PC-3 (cell line): ENCODE measurements at regions not wholly inside any gene's neighbourhood (a gene's known extent, or its start where the extent isn't known, plus 50 kb on each side); places are given as distances from the start of the nearest gene placed in this dataset.

Source experiments
- ATAC-seq: fragments of 200-7000 bp; cut with Tn5 transposase; 2 replicates; pipeline ENCODE4 v1.9.1; 2020; ENCODE audit warnings: mild to moderate bottlenecking, moderate library complexity
- BruUV-seq: library from RNA; stranded (reverse); fragments of 400-500 nt; replicated peaks from 2 replicates; lab custom pipeline; 2021; lab: Mats Ljungman, UMichigan
- CTCF ChIA-PET: fragments of 300-600 bp; sonication (Branson Sonifier 250); formaldehyde crosslinking; loops from one replicate; lab custom pipeline; 2022; ENCODE audit warnings: antibody characterized with exemption; lab: Charles Lee
- POLR2A ChIA-PET: fragments of 300-600 bp; sonication (Branson Sonifier 250); formaldehyde crosslinking; loops from one replicate; lab custom pipeline; 2022; ENCODE audit warnings: antibody characterized with exemption; ENCODE audit not compliant: unreplicated experiment; lab: Charles Lee
- DNase-seq: peaks from one replicate; pipeline ENCODE4 v3.0.0-alpha.2; 2015
- H2AFZ ChIP-seq: fragments of 300-600 bp; sonication (generic); 2 replicates; pipeline ENCODE4 v1.6.0; 2016; ENCODE audit warnings: antibody characterized with exemption, low read length
- H3F3A ChIP-seq: fragments of 300-600 bp; sonication (generic); one replicate; pipeline ENCODE4 v1.6.0; 2017; ENCODE audit warnings: antibody characterized with exemption, low read length, control low read depth, mild to moderate bottlenecking; ENCODE audit not compliant: unreplicated experiment
- H3K27ac ChIP-seq: fragments of 300-600 bp; sonication (generic); 2 replicates; pipeline ENCODE4 v1.5.1; 2016; ENCODE audit warnings: mild to moderate bottlenecking, low read length
- H3K27me3 ChIP-seq: fragments of 300-600 bp; sonication (generic); 2 replicates; pipeline ENCODE4 v1.6.1; 2016; ENCODE audit warnings: low read length, mixed read lengths
- H3K36me3 ChIP-seq: fragments of 300-600 bp; sonication (generic); 2 replicates; pipeline ENCODE4 v1.6.1; 2016; ENCODE audit warnings: low read depth, mixed run types, low read length, mixed read lengths
- H3K4me1 ChIP-seq: fragments of 300-600 bp; sonication (generic); 2 replicates; pipeline ENCODE4 v1.5.1; 2016; ENCODE audit warnings: low read length; ENCODE audit not compliant: insufficient read depth
- H3K4me2 ChIP-seq: fragments of 300-600 bp; sonication (generic); 2 replicates; pipeline ENCODE4 v1.6.0; 2016; ENCODE audit warnings: low read length
- H3K4me3 ChIP-seq: fragments of 300-600 bp; sonication (generic); 2 replicates; pipeline ENCODE4 v1.5.1; 2016; ENCODE audit warnings: mild to moderate bottlenecking, low read length, mixed read lengths
- H3K79me2 ChIP-seq: fragments of 300-600 bp; sonication (generic); 2 replicates; pipeline ENCODE4 v1.6.1; 2017; ENCODE audit warnings: low read length, mixed read lengths
- H3K9ac ChIP-seq: fragments of 300-600 bp; sonication (generic); 2 replicates; pipeline ENCODE4 v1.6.0; 2016; ENCODE audit warnings: mild to moderate bottlenecking, low read length
- H3K9me2 ChIP-seq: fragments of 300-600 bp; sonication (generic); replicated peaks from 2 replicates; pipeline ENCODE4 v1.6.1; 2016; ENCODE audit warnings: mixed run types, low read length, mixed read lengths
- H3K9me3 ChIP-seq: fragments of 300-600 bp; sonication (generic); 2 replicates; pipeline ENCODE4 v1.6.1; 2016; ENCODE audit warnings: low read length, mixed read lengths
- H4K20me1 ChIP-seq: fragments of 300-600 bp; sonication (generic); 2 replicates; pipeline ENCODE4 v1.6.1; 2016; ENCODE audit warnings: low read length, mixed read lengths
- EZH2 ChIP-seq: fragments of 300-600 bp; sonication (generic); IDR thresholded peaks from one replicate; pipeline ENCODE4 v1.6.1; 2017; ENCODE audit warnings: antibody characterized with exemption, mild to moderate bottlenecking, low read length; ENCODE audit not compliant: unreplicated experiment
- EZH2phosphoT487 ChIP-seq: fragments of 300-600 bp; sonication (generic); IDR thresholded peaks from 2 replicates; pipeline ENCODE4 v1.6.1; 2018; ENCODE audit warnings: mild to moderate bottlenecking, antibody characterized with exemption, low read length, borderline replicate concordance
- intact Hi-C: fragments of 100-400 bp; cut with micrococcal nuclease; formaldehyde crosslinking; loops from 2 replicates; pipeline ENCODE4 v1.9.0; 2023
- TF ChIP-seq, protein P1 (sequence below): fragments of 300-600 bp; sonication (generic); conservative IDR thresholded peaks from 2 replicates; pipeline ENCODE4 v1.5.1; 2017; ENCODE audit warnings: antibody characterized with exemption, low read depth, mild to moderate bottlenecking, low read length

DNA sequence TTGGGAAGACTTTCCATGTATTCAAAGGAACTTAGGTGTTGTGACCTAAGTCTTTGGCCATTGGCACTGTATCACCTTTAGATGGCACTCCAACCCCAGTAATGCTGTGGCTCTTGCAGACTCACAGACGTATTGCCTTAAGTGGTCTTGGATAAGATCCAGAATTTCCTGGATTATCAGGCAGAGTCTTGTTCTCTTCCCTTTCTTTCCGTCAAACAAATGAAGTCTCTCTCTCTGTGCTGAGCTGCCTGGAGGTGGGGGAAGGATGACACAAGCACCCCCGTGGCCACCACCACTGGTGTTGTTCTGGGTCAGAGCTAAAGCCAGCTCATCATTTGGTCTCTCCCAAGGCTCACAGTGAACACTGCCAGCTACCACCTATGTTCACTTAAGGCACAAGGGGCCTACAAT, 789.9 kb upstream of the KIF2B start:
- Histone ChIP-seq H3K27ac (no peak overlapping the region), H3K79me2 (no peaks in the 10 kb centered on the region), H2AFZ (no peak overlapping the region), H3K9me3 (peaks cover 31% of the 10 kb centered on the region), H3K4me3 (no peak overlapping the region), H3K9ac (no peak overlapping the region), H3F3A (no peaks in the 10 kb centered on the region), H3K4me1 (no peaks in the 10 kb centered on the region), H3K36me3 (no peaks in the 10 kb centered on the region), H3K9me2 (no peaks in the 10 kb centered on the region), H4K20me1 (no peaks in the 10 kb centered on the region), H3K4me2 (no peak overlapping the region), H3K27me3 (no peaks in the 10 kb centered on the region)
- POLR2A ChIA-PET, result no interaction called here
- peak; percentile 60 for DNase-seq
- intact Hi-C loops, result no loop called here
- no TSS peak for BruUV-seq
- ATAC-seq, result no peak
- CTCF ChIA-PET, result no interaction called here
- TF ChIP-seq, protein P1, sequence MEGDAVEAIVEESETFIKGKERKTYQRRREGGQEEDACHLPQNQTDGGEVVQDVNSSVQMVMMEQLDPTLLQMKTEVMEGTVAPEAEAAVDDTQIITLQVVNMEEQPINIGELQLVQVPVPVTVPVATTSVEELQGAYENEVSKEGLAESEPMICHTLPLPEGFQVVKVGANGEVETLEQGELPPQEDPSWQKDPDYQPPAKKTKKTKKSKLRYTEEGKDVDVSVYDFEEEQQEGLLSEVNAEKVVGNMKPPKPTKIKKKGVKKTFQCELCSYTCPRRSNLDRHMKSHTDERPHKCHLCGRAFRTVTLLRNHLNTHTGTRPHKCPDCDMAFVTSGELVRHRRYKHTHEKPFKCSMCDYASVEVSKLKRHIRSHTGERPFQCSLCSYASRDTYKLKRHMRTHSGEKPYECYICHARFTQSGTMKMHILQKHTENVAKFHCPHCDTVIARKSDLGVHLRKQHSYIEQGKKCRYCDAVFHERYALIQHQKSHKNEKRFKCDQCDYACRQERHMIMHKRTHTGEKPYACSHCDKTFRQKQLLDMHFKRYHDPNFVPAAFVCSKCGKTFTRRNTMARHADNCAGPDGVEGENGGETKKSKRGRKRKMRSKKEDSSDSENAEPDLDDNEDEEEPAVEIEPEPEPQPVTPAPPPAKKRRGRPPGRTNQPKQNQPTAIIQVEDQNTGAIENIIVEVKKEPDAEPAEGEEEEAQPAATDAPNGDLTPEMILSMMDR, result peak; percentile 48
- TF ChIP-seq EZH2, result no peak

DNA sequence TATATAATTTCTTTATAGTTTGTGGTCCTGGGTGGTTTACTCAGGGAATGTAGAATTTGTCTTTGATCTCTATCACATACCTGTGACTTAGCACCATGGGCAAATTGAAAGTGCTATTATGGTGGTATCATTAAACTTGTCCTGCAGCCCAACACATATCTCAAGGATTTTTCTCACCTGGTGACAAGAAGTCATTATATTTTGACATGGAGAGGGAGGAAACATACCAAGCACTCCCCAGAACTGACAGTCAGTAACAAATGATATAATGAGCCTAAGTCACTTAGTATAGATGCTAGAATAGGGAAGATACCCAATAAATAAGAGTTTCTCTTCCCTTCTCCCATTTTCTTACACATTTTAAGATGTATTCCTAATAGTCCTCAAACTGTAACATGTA, 805.5 kb upstream of the KIF2B start:
- DNase-seq (no peak), ATAC-seq (no peak)
- no peak overlapping the region for H2AFZ ChIP-seq
- peaks cover 35% of the 10 kb centered on the region for H3K9me3 ChIP-seq
- no peaks in the 10 kb centered on the region for H3K27me3 ChIP-seq
- no TSS peak for BruUV-seq
- H3K4me1 ChIP-seq, result no peaks in the 10 kb centered on the region
- H3K79me2 ChIP-seq, result no peaks in the 10 kb centered on the region
- intact Hi-C loops, result no loop called here
- H3K36me3 ChIP-seq, result no peaks in the 10 kb centered on the region
- CTCF ChIA-PET, result no interaction called here
- no peak overlapping the region for H3K4me3 ChIP-seq
- no peak for TF ChIP-seq EZH2
- TF ChIP-seq, protein P1, result no peak
- TF ChIP-seq EZH2phosphoT487, result no peak
- H3K4me2 ChIP-seq, result no peak overlapping the region
- no peaks in the 10 kb centered on the region for H4K20me1 ChIP-seq
- H3F3A ChIP-seq, result no peaks in the 10 kb centered on the region
- no peak overlapping the region for H3K27ac ChIP-seq
- POLR2A ChIA-PET, result no interaction called here
- H3K9ac ChIP-seq, result no peak overlapping the region
- H3K9me2 ChIP-seq, result no peaks in the 10 kb centered on the region

DNA sequence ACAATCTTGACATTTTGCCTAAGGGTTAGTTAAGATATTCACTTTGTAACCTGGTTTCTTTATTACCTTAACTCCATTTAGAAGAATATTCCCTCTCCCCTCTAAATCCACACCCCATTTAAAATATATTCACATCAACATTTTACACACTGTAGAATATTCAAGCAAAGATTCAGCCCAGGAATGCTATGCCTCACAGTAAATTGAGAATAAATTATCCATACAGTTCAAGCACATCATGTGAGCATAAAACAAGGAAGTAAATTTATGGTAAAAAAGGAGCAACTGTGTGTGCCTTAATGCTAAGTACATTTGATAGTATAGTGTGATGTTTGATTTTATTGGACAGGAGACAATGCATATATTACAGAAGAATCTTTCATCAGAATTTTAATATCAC, 806.6 kb upstream of the KIF2B start:
- no peaks in the 10 kb centered on the region for H3K9me2 ChIP-seq
- H3K4me1 ChIP-seq, result no peaks in the 10 kb centered on the region
- H3K79me2 ChIP-seq, result no peaks in the 10 kb centered on the region
- POLR2A ChIA-PET, result no interaction called here
- H3K27ac ChIP-seq, result no peak overlapping the region
- ATAC-seq (no peak), DNase-seq (no peak)
- intact Hi-C loops, result no loop called here
- CTCF ChIA-PET, result no interaction called here
- no peak overlapping the region for H2AFZ ChIP-seq
- no peaks in the 10 kb centered on the region for H3K36me3 ChIP-seq
- BruUV-seq, result no TSS peak
- no peak overlapping the region for H3K4me2 ChIP-seq
- no peak for TF ChIP-seq EZH2phosphoT487
- H4K20me1 ChIP-seq, result no peaks in the 10 kb centered on the region
- peaks cover 44% of the 10 kb centered on the region for H3K9me3 ChIP-seq
- no peaks in the 10 kb centered on the region for H3F3A ChIP-seq
- no peaks in the 10 kb centered on the region for H3K27me3 ChIP-seq
- H3K9ac ChIP-seq, result no peak overlapping the region
- H3K4me3 ChIP-seq, result no peak overlapping the region
